GM23338 (cell line): ENCODE measurements at regions not wholly inside any gene's neighbourhood (a gene's known extent, or its start where the extent isn't known, plus 50 kb on each side); places are given as distances from the start of the nearest gene placed in this dataset.

Experiments used
- ATAC-seq: fragments of 200-7000 bp; cut with Tn5 transposase; 3 replicates; pipeline ENCODE4 v1.9.1; 2020
- DNase-seq: peaks from one replicate; pipeline ENCODE4 v3.0.0-alpha.2; 2015; ENCODE audit warnings: low spot score
- H2AFZ ChIP-seq: fragments of 200-600 bp; sonication (generic); 2 replicates; pipeline ENCODE4 v1.8.0; 2016; ENCODE audit warnings: antibody characterized with exemption, mild to moderate bottlenecking, moderate library complexity
- H3F3A ChIP-seq: fragments of 200-600 bp; sonication (generic); replicated peaks from 2 replicates; pipeline ENCODE4 v1.8.0; 2017; ENCODE audit warnings: antibody characterized with exemption, mixed run types, low read depth
- H3K27ac ChIP-seq: fragments of 200-600 bp; sonication (generic); 2 replicates; pipeline ENCODE4 v1.6.1; 2016; ENCODE audit warnings: low read depth
- H3K27me3 ChIP-seq: fragments of 200-600 bp; sonication (generic); 2 replicates; pipeline ENCODE4 v1.8.0; 2016; ENCODE audit warnings: mild to moderate bottlenecking, mixed run types, moderate library complexity; ENCODE audit not compliant: insufficient read depth
- H3K36me3 ChIP-seq: fragments of 200-600 bp; sonication (generic); 2 replicates; pipeline ENCODE4 v1.8.0; 2016; ENCODE audit warnings: mild to moderate bottlenecking; ENCODE audit not compliant: insufficient read depth
- H3K4me1 ChIP-seq: fragments of 200-600 bp; sonication (generic); 2 replicates; pipeline ENCODE4 v1.8.0; 2016; ENCODE audit warnings: mild to moderate bottlenecking, moderate library complexity; ENCODE audit not compliant: insufficient read depth
- H3K4me2 ChIP-seq: fragments of 200-600 bp; sonication (generic); 2 replicates; pipeline ENCODE4 v1.7.1; 2017; ENCODE audit warnings: mixed run types
- H3K4me3 ChIP-seq: fragments of 200-600 bp; sonication (generic); 2 replicates; pipeline ENCODE4 v1.6.1; 2016; ENCODE audit warnings: mixed run types
- H3K79me2 ChIP-seq: fragments of 200-600 bp; sonication (generic); replicated peaks from 2 replicates; pipeline ENCODE4 v1.8.0; 2017; ENCODE audit warnings: mild to moderate bottlenecking; ENCODE audit not compliant: insufficient read depth
- H3K9me2 ChIP-seq: fragments of 200-600 bp; sonication (generic); 2 replicates; pipeline ENCODE4 v1.8.0; 2017; ENCODE audit not compliant: insufficient read depth
- H4K20me1 ChIP-seq: fragments of 200-600 bp; sonication (generic); replicated peaks from 2 replicates; pipeline ENCODE4 v1.8.0; 2017; ENCODE audit warnings: mild to moderate bottlenecking; ENCODE audit not compliant: insufficient read depth
- H3K27ac Mint-ChIP-seq: 2 replicates; pipeline ENCODE4 v1.8.0; 2020; ENCODE audit warnings: inconsistent platforms, mild to moderate bottlenecking, moderate library complexity, mixed read lengths
- H3K27me3 Mint-ChIP-seq: 3 replicates; pipeline ENCODE4 v1.8.0; 2022; ENCODE audit warnings: low read depth, mild to moderate bottlenecking, moderate library complexity, mixed read lengths, inconsistent platforms; ENCODE audit not compliant: insufficient read depth, poor library complexity
- H3K36me3 Mint-ChIP-seq: 3 replicates; pipeline ENCODE4 v1.8.0; 2021; ENCODE audit warnings: low read depth, mild to moderate bottlenecking, inconsistent platforms, moderate library complexity, mixed read lengths
- H3K4me1 Mint-ChIP-seq: 3 replicates; pipeline ENCODE4 v1.8.0; 2020; ENCODE audit warnings: mild to moderate bottlenecking, inconsistent platforms, mixed read lengths
- H3K4me3 Mint-ChIP-seq: 3 replicates; pipeline ENCODE4 v1.8.0; 2021; ENCODE audit warnings: moderate library complexity, mild to moderate bottlenecking, inconsistent platforms, mixed read lengths
- H3K9me3 Mint-ChIP-seq: 3 replicates; pipeline ENCODE4 v1.8.0; 2020; ENCODE audit warnings: moderate library complexity, mild to moderate bottlenecking, inconsistent platforms, mixed read lengths
- CREB1 ChIP-seq: fragments of 250-450 bp; sonication (Bioruptor Pico); IDR thresholded peaks from 2 replicates; pipeline ENCODE4 v1.5.0; 2020; ENCODE audit warnings: low read depth, mild to moderate bottlenecking, moderate library complexity
- EZH2 ChIP-seq: fragments of 200-600 bp; sonication (generic); IDR thresholded peaks from one replicate; pipeline ENCODE4 v1.8.0; 2017; ENCODE audit warnings: antibody characterized with exemption, mild to moderate bottlenecking, low read depth; ENCODE audit not compliant: unreplicated experiment
- EZH2phosphoT487 ChIP-seq: fragments of 200-600 bp; sonication (generic); IDR thresholded peaks from one replicate; pipeline ENCODE4 v1.8.1; 2018; ENCODE audit warnings: antibody characterized with exemption; ENCODE audit not compliant: unreplicated experiment
- NANOG ChIP-seq: IDR thresholded peaks from 2 replicates; pipeline ENCODE4 v1.6.1; 2016; ENCODE audit warnings: antibody characterized with exemption, borderline replicate concordance
- POLR2AphosphoS5 ChIP-seq: IDR thresholded peaks from 2 replicates; pipeline ENCODE4 v1.6.1; 2016; ENCODE audit warnings: antibody characterized with exemption, low read depth
- STAT1 ChIP-seq: IDR thresholded peaks from one replicate; pipeline ENCODE4 v1.6.1; 2016; ENCODE audit warnings: antibody characterized with exemption; ENCODE audit not compliant: unreplicated experiment
- ZNF331 ChIP-seq: fragments of 250-450 bp; sonication (Bioruptor Pico); IDR thresholded peaks from 2 replicates; pipeline ENCODE4 v1.5.0; 2020; ENCODE audit warnings: low read depth, mild to moderate bottlenecking, moderate library complexity
- TF ChIP-seq, protein P1 (sequence below): fragments of 250-450 bp; sonication (Bioruptor Pico); IDR thresholded peaks from 2 replicates; pipeline ENCODE4 v1.5.0; 2020; ENCODE audit warnings: mild to moderate bottlenecking, moderate library complexity

DNA sequence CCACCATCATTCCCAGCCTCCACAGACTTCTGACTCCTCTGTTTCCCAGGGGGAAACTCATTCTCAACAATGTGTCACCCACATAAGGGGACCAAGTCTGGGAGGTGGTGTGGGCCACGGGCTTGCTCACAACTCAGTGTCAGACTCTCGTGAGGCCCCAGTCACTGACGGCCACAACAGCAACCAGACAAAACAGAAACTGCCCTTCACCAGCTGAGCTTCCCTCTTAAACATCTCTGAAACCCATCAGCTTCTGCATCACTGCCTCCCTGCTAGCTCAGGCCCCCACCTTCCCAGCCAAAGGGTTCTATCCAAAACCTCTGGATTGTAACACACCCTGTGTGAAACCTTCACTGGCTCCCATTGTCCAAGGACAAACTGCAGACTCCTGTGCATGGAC is 273.4 kb downstream of the CDK5RAP2 start (continued):
- TF ChIP-seq, protein P1, sequence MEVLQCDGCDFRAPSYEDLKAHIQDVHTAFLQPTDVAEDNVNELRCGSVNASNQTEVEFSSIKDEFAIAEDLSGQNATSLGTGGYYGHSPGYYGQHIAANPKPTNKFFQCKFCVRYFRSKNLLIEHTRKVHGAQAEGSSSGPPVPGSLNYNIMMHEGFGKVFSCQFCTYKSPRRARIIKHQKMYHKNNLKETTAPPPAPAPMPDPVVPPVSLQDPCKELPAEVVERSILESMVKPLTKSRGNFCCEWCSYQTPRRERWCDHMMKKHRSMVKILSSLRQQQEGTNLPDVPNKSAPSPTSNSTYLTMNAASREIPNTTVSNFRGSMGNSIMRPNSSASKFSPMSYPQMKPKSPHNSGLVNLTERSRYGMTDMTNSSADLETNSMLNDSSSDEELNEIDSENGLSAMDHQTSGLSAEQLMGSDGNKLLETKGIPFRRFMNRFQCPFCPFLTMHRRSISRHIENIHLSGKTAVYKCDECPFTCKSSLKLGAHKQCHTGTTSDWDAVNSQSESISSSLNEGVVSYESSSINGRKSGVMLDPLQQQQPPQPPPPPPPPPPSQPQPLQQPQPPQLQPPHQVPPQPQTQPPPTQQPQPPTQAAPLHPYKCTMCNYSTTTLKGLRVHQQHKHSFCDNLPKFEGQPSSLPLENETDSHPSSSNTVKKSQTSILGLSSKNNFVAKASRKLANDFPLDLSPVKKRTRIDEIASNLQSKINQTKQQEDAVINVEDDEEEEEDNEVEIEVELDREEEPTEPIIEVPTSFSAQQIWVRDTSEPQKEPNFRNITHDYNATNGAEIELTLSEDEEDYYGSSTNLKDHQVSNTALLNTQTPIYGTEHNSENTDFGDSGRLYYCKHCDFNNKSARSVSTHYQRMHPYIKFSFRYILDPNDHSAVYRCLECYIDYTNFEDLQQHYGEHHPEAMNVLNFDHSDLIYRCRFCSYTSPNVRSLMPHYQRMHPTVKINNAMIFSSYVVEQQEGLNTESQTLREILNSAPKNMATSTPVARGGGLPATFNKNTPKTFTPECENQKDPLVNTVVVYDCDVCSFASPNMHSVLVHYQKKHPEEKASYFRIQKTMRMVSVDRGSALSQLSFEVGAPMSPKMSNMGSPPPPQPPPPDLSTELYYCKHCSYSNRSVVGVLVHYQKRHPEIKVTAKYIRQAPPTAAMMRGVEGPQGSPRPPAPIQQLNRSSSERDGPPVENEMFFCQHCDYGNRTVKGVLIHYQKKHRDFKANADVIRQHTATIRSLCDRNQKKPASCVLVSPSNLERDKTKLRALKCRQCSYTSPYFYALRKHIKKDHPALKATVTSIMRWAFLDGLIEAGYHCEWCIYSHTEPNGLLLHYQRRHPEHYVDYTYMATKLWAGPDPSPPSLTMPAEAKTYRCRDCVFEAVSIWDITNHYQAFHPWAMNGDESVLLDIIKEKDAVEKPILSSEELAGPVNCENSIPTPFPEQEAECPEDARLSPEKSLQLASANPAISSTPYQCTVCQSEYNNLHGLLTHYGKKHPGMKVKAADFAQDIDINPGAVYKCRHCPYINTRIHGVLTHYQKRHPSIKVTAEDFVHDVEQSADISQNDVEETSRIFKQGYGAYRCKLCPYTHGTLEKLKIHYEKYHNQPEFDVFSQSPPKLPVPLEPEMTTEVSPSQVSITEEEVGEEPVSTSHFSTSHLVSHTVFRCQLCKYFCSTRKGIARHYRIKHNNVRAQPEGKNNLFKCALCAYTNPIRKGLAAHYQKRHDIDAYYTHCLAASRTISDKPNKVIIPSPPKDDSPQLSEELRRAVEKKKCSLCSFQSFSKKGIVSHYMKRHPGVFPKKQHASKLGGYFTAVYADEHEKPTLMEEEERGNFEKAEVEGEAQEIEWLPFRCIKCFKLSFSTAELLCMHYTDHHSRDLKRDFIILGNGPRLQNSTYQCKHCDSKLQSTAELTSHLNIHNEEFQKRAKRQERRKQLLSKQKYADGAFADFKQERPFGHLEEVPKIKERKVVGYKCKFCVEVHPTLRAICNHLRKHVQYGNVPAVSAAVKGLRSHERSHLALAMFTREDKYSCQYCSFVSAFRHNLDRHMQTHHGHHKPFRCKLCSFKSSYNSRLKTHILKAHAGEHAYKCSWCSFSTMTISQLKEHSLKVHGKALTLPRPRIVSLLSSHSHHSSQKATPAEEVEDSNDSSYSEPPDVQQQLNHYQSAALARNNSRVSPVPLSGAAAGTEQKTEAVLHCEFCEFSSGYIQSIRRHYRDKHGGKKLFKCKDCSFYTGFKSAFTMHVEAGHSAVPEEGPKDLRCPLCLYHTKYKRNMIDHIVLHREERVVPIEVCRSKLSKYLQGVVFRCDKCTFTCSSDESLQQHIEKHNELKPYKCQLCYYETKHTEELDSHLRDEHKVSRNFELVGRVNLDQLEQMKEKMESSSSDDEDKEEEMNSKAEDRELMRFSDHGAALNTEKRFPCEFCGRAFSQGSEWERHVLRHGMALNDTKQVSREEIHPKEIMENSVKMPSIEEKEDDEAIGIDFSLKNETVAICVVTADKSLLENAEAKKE (CRISPR knock-in tag), result no peak
- no peak for TF ChIP-seq NANOG

DNA sequence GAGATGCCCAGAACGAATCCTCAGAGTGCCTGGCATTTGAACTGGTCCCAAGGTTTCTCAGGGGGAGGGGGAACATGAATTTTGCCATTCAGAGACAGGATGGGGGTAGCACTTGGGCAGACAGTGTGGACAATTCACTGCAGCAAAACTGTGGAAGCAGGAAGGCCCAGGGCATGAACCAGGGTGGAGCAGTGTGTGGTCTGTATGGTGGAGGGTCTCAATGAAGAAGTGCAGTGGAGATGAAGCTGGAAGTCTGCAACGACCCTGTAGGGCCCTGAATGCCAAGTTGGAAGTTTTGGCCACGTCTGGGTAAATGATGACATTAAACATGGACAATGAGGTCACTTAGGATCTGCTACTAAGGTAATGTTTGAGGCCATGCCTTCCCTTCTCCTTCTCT is 273.9 kb downstream of the CDK5RAP2 start:
- Histone ChIP-seq H3K36me3 (no peaks in the 10 kb centered on the region), H3F3A (no peaks in the 10 kb centered on the region), H3K4me1 (peaks cover 15% of the 10 kb centered on the region; the same call in 1 of the 2 replicates), H4K20me1 (no peaks in the 10 kb centered on the region), H3K4me2 (no peak overlapping the region), H3K27me3 (no peaks in the 10 kb centered on the region), H3K79me2 (no peaks in the 10 kb centered on the region), H2AFZ (no peak overlapping the region), H3K27ac (no peak overlapping the region), H3K9me2 (no peaks in the 10 kb centered on the region), H3K4me3 (no peak overlapping the region)
- DNase-seq (no peak), ATAC-seq (no peak)
- Mint-ChIP-seq H3K4me1 (peaks cover 20% of the 10 kb centered on the region), H3K27ac (no peak overlapping the region), H3K4me3 (no peak overlapping the region), H3K9me3 (peaks cover 16% of the 10 kb centered on the region), H3K36me3 (peaks cover 7% of the 10 kb centered on the region; the same call in 1 of the 3 replicates), H3K27me3 (peaks cover 3% of the 10 kb centered on the region)
- TF ChIP-seq EZH2phosphoT487 (no peak), EZH2 (no peak), POLR2AphosphoS5 (no peak), NANOG (no peak), ZNF331 (CRISPR knock-in tag) (no peak), CREB1 (CRISPR knock-in tag) (no peak), STAT1 (no peak)
- TF ChIP-seq, protein P1 (CRISPR knock-in tag), result no peak
